GM12865 (cell line): ENCODE measurements at regions not wholly inside any gene's neighbourhood (a gene's known extent, or its start where the extent isn't known, plus 50 kb on each side); places are given as distances from the start of the nearest gene placed in this dataset.
"Not testable (repeated sequence)": the region's sequence is repeated elsewhere in the genome, so short reads cannot be mapped to it uniquely, and the experiment has no call there.

Experiments used
- DNase-seq: peaks from one replicate; pipeline ENCODE4 v3.0.0; 2010; ENCODE audit warnings: low read depth
- H3K4me3 ChIP-seq: 2 replicates; pipeline ENCODE4 v1.5.1; 2011; ENCODE audit warnings: mild to moderate bottlenecking, low read depth, low read length, control low read depth
- TF ChIP-seq, protein P1 (sequence below): IDR thresholded peaks from 2 replicates; pipeline ENCODE4 v1.5.1; 2011; ENCODE audit warnings: low read length, control low read depth, low read depth, inconsistent platforms; ENCODE audit not compliant: insufficient read depth; ENCODE audit errors: missing control alignments

DNA sequence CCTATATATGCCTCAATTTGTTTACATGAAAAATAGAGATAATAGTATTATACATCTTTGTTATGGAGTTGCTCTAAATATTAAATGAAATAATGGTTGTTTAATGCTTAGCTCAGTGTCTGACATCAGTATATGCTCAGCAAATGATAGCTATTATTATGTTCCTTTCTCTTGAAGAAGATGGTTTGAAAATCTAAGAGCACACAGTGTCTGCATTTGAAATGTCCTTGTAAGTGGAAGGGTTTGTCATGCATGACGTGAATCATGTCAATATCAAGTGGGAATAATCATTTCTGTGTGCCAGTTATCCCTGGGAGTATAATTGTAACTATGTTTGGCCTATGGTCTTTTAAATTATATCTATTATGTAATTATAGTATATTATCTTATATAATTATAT is 377.5 kb upstream of the SORCS1 start:
- no peak overlapping the region for H3K4me3 ChIP-seq
- TF ChIP-seq, protein P1, sequence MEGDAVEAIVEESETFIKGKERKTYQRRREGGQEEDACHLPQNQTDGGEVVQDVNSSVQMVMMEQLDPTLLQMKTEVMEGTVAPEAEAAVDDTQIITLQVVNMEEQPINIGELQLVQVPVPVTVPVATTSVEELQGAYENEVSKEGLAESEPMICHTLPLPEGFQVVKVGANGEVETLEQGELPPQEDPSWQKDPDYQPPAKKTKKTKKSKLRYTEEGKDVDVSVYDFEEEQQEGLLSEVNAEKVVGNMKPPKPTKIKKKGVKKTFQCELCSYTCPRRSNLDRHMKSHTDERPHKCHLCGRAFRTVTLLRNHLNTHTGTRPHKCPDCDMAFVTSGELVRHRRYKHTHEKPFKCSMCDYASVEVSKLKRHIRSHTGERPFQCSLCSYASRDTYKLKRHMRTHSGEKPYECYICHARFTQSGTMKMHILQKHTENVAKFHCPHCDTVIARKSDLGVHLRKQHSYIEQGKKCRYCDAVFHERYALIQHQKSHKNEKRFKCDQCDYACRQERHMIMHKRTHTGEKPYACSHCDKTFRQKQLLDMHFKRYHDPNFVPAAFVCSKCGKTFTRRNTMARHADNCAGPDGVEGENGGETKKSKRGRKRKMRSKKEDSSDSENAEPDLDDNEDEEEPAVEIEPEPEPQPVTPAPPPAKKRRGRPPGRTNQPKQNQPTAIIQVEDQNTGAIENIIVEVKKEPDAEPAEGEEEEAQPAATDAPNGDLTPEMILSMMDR = no peak
- DNase-seq = no peak

DNA sequence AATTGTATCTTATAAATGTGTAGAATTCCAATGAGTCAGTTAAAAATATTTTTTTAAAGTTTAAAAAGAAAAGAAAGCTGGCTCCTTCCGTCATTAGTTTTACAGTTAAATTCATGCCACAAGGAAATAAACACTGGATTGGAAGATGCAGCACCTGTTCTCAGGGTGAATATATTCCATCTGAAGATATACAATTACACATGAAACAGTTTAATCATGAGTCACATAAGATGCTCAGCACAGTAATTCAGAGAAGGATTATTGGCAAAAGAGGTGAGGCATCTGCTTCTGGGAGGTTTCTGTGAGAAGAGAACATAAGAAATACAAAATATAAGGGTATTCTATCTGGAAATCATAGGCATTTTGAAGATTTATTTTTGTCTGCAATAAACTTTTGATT is 376.5 kb upstream of the SORCS1 start:
- TF ChIP-seq, protein P1 = no peak
- no peak overlapping the region for H3K4me3 ChIP-seq
- DNase-seq = no peak

DNA sequence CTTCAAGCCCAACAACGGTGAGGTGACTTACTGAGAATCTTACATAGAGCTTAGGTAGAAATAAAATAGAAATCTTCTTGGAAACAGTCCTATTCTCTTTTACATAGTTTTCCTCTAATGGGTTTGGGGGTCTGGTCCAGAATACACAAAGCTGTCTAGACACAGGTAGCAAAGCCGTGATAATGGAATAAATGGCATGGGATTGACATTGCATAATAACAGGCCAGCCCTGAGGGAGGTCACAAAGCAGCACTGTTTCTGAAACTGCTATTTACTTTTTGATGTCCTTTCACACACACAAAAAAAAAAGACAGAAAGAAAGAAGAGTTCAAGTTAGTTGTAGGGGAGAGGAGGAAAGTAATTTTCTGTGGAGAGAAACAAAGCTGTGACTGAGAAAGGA is 364.8 kb upstream of the SORCS1 start:
- H3K4me3 ChIP-seq = no peak overlapping the region
- no peak for DNase-seq
- TF ChIP-seq, protein P1 = no peak

DNA sequence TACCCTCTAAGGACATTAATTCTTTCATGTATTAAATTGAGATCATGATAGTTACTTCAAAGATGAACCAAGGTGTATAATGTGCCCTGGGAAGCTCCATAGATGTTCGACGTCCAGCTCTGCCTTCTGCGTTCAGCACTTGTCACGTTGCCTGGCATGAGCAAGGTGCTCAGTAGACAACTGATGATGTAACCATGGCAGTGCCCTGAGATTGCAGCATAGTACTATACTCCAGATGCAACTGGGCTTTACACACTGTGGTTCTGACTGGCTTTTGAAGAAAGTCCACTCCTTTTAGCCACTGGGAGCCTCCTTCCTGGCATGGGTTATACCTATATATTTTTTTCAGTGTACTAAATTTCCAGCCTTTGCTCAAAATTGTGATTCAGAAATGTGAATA is 355.8 kb upstream of the SORCS1 start:
- DNase-seq = no peak
- no peak overlapping the region for H3K4me3 ChIP-seq
- TF ChIP-seq, protein P1 = no peak

DNA sequence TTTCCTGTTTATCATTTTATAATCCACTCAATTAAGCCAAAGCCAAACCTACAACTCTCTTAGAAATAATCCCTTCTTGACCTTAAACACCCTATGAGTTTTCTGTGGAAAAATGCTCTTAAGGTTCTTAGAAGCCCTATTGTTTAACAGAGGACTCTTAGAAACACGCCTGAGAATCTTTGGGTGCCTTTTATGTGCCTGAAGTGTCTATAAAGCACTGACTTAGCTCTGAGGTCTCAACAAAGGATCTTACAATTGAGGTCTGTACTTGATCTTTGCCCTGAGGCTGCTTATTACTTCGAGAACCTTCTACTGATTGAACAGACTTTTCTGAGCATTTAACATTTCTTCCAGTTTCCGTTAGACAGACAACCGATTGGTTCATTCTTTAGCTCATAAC is 353.3 kb upstream of the SORCS1 start:
- TF ChIP-seq, protein P1 = no peak
- H3K4me3 ChIP-seq = no peak overlapping the region
- no peak for DNase-seq

DNA sequence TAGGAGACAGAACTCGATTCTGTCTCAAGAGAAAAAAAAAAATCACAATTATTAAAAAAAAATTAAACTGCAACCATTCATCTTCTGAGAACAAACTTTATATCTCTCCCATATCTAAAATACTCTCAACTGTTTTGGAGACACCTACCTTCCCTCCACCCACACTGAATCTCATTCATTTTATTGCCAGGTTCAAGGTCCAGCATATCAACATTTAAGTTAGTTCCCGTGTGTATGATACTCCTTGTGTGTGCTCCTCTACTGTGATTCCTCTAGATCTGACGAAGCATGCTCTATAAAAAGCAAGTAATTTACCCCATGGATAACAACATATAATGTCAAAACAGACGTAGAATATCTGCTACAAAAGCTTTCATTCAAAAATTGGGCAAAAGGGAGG is 351.8 kb upstream of the SORCS1 start:
- H3K4me3 ChIP-seq = no peak overlapping the region
- DNase-seq = no peak
- TF ChIP-seq, protein P1 = no peak

DNA sequence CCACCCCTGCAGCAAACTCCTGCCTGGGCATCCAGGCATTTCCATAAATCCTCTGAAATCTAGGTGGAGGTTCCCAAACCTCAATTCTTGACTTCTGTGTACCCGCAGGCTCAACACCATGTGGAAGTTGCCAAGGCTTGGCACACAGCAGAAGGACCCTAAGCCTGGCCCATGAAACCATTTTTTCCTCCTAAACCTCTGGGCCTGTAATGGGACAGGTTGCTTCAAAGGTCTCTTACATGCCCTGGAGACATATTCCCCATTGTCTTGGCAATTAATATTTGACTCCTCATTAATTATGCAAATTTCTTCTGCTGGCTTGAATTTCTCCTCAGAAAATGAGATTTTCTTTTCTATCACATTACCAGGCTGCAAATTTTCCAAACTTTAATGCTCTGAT is 339.5 kb upstream of the SORCS1 start:
- DNase-seq, H3K4me3 ChIP-seq: not testable (repeated sequence)

DNA sequence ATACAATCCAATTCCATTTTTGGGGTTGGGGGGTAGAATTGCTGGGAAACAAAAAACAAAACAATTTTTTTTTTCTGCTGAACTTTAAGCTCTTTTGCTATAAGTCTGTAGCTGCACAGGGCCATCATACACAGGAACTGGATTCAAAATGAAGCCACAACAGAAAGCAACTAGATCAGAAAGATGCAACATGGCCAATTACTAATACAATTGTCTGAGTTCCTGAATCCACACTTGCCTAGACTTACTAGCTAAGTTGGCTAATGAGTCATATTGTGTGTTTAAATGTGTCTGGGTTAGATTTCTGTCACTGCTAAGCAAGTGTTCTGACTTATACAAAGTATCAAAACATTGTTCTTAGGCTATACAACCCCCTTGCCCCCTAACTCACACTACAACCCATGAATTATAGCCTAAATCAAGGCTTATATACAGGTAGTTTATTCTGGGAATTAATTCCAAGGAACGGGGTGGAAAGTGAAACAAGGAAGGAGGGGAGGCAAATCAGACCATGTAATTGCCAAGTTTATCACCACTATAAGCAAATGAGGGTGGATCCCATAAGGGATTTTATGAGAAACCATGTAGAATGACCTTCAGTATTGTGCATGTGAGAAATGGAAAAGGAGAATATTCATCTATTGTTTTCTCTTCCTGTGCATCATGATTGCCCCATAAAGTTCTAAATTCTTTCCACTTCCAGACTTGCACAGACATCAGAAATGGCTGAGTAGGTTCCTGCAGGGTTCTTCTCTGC is 337.9 kb upstream of the SORCS1 start:
- TF ChIP-seq, protein P1 = no peak
- DNase-seq = no peak
- H3K4me3 ChIP-seq = no peak overlapping the region
